GM21723 (cell line): ENCODE measurements at regions not wholly inside any gene's neighbourhood (a gene's known extent, or its start where the extent isn't known, plus 50 kb on each side); places are given as distances from the start of the nearest gene placed in this dataset.
"Not testable (repeated sequence)": the region's sequence is repeated elsewhere in the genome, so short reads cannot be mapped to it uniquely, and the experiment has no call there.

Experiments
- ATAC-seq: cut with Tn5 transposase; IDR thresholded peaks from one replicate; pipeline ENCODE4 v1.9.1; 2021; ENCODE audit warnings: mild to moderate bottlenecking, moderate library complexity; ENCODE audit not compliant: unreplicated experiment

DNA sequence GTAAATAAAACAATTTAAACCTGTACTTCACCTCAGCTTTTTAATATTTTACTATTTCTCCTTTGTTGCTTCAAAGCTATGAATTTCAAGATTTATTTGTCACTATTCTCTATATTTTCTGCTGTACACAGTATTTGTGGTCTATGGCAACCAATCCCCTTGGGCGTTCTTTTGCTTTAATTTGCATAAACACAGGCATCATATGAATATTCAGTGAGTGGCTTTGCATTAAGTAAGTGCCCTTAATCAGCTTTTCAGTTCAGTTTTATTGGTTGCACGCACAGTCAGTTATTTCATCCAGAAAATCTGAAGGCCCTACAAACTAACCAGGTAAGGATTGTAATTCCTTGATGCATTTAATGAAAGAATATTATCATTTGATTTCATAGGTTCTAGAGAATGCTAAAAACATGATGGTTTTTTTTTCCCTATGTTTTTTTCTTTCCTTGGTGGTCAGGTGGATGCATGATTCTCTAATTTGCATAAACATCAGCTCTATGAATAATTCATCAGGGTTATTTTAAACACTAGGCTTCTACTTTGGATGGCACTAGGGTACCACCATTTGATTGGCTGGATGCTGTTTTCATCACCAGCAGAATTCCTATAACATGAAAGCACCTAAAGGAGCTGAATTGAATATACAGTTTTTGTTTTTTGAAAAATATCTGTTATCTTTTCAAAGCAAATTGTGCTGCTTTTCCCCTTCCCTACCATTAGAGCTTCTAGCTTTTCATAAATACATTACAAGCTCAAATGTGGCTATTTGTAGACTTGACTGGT, 249.2 kb upstream of the CCNH start:
- no peak for ATAC-seq

- ATAC-seq = no peak
These were observed 240.5 kb upstream of the CCNH start for GRCh38 chr5:87653242-87653641.

GRCh38 chr5:87650284-87650683, 237.6 kb upstream of the CCNH start:
- no peak for ATAC-seq

GRCh38 chr5:87649455-87649854, 236.7 kb upstream of the CCNH start:
- ATAC-seq = no peak

DNA sequence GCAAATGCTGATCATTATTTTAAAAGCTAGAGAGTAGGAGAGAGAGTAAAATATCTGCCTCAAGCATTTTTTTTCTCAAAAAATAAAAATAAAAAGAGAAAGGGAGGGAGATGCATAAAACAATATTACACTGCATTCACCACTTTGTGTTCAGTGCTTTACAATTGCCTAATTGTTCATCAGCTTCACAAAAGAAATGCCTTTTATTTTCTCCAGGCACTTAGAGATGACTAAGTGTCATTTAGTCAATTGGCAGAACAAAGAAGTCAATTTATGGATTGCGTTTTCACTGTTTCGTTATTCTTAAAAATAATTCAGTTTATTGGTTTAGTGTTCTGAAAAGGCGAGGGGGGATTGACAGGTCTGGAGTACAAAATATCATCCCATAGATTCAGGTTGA, 232.5 kb upstream of the CCNH start:
- ATAC-seq = no peak

DNA sequence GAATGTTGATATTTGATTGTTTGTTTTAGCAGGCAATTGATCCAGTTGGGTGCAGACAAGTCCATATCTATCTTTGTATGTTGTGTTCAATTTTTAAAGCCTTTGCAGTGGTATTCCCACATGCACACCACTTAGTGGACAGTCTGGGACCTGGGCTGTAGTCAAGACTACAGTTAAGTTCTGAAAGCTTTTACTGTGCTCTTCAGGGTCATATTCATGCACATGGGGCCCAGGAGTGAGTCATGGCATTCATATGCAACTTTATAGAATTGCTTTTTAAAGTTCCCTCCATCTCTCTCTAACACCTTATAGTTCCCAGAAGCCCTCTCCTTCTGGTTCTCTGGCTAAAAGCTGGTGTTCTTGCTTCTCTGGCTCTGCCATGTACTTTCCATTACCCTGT, 228.2 kb upstream of the CCNH start:
- no peak for ATAC-seq

- ATAC-seq = no peak
These were observed 214.6 kb upstream of the CCNH start for GRCh38 chr5:87627363-87627762.

DNA sequence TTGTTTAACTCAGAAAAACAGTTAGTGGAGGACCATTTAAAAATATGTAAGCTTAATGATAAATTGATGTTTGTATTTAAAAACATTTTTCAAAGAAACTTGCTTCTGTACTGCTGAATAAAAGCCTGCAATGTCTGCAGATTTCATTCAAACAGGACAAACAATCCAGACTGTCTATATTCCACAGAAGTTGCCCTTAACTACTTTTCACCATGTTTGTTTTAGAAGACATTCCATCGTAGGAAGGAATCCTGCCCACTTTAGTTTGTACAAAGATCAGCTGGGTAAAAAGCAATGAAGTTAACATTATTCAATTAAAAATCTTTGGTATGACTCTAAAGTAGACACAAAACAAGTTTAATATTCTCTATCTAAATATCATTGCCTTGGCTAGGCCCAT, 195.7 kb upstream of the CCNH start:
- ATAC-seq = no peak

- ATAC-seq = no peak
These were observed 192.9 kb upstream of the CCNH start for GRCh38 chr5:87605663-87606062.

- ATAC-seq = no peak
These were observed 187.0 kb upstream of the CCNH start for GRCh38 chr5:87599778-87600177.

DNA sequence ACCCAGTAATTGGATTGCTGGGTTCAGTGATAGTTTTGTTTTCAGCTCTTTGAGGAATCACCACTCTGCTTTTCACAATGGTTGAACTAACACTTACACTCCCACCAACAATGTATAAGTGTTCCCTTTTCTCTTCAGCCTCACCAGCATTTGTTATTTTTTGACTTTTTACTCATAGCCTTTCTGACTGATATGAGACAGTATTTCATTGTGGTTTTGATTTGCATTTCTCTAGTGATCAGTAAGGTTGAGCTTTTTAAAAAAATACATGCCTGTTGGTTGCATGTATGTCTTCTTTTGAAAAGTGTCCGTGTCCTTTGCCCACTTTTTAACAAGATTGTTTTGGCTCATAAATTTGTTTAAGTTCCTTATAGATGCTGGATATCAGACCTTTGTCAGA, 185.7 kb upstream of the CCNH start:
- ATAC-seq = no peak

- no peak for ATAC-seq
These were observed 181.8 kb upstream of the CCNH start for GRCh38 chr5:87594566-87594965.

- no peak for ATAC-seq
These were observed 176.9 kb upstream of the CCNH start for GRCh38 chr5:87589587-87589986.

DNA sequence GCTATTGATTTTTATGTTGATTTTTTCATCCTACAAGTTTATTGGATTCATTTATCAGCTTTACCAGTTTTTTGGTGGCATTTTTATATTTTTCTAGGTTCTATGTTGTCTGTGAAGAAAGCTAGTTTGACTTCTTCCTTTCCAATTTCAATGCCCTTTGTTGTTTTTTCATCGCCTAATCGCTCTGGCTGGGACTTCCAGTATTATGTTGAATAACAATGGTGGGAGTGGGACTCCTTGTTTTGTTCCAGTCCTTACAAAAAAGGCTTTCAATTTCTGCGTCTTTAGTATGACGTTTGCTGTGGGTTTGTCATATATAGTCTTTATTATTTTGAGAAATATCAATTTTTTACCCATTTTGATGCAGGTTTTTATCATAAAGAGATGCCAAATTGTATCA, 175.6 kb upstream of the CCNH start:
- no peak for ATAC-seq

GRCh38 chr5:87583704-87584103, 171.0 kb upstream of the CCNH start:
- not testable (repeated sequence) for ATAC-seq

DNA sequence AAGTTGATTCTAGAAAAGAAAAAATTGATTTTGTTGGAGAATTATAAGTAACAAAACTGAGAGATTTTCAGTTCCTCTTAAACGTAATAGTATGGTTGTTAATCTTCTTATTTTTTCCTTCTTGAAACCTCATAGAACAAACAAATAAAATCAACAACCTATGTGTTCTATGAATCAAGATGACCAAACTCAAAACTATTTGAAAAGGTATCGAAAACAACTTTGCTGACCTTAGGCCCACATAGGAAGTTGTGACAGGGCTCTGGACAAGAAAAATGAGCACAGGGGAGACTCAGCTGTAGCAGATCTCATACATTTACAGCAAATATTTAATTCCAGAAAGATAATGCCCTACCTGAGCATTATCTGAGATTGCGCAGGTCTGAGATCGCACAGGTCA, 169.4 kb upstream of the CCNH start:
- ATAC-seq = no peak

GRCh38 chr5:87581661-87582060, 168.9 kb upstream of the CCNH start:
- no peak for ATAC-seq

DNA sequence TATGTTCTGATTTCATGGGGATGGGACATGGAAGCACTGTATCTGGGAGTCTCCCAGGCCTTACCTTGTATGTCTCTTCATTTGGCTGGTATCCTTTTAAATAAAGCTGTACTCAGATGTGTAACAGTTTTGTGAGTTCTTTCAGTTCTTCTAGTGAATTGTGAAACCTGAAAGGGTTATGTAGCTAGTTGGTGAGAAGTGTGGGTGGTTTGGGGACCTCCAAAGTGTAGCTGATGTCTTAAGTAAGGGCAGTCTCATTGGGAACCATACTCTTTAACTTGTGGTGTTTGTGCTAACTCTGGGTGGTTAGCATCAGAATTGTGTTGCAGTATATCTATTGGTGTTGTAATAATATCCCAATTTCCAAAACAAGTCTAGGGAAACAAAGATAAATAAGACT, 166.9 kb upstream of the CCNH start:
- ATAC-seq = peak; percentile 45

GRCh38 chr5:87576867-87577266, 164.1 kb upstream of the CCNH start:
- ATAC-seq = no peak

- not testable (repeated sequence) for ATAC-seq
These were observed 163.6 kb upstream of the CCNH start for GRCh38 chr5:87576306-87576705.

DNA sequence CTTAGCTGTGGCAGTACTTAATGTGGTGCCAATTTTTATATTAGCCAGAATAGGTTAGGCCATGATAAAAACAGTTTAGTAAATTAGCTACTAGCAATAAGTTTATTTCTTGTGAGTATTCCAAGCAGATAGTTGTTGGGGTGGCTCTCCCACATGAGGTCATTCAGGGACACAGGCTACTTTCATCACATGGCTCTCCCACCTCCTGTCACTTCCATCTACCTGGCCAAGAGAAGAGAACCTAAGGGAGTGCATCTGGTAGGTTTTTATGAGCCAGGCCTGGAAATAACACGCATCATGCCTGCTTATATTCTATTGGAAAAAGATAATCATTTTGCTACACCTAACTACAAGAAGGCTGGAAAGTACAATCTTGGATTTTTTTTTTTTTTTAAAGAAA, 161.4 kb upstream of the CCNH start:
- ATAC-seq = no peak

- ATAC-seq = no peak
These were observed 159.9 kb upstream of the CCNH start for GRCh38 chr5:87572611-87573010.

DNA sequence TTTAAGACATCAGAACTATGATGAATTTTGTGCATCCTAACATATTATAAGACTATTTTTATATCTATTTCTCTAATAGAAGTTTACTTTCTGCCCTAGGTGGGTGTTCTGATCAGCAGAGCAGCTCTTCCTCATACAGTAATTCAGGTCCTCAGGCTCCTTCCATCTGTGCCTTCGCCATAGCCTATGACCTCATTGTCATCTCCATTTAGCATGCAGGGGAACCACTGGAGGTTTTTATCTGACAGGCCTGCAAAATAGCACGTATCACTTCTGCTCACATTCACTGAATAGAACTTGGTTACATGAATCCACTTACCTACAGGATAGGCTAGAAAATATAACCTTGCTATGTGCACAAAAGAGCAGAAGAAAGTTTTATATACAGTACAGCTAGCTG, 159.4 kb upstream of the CCNH start:
- no peak for ATAC-seq
